Pons (tissue), 1 donor: ENCODE measurements at regions not wholly inside any gene's neighbourhood (a gene's known extent, or its start where the extent isn't known, plus 50 kb on each side); places are given as distances from the start of the nearest gene placed in this dataset.
A peak's percentile ranks its signal among the peaks of the same experiment; 100 is the strongest.
"Not testable (repeated sequence)": the region's sequence is repeated elsewhere in the genome, so short reads cannot be mapped to it uniquely, and the experiment has no call there.

Experiments
- DNase-seq: peaks from one replicate; pipeline ENCODE4 v3.0.0-alpha.2; 2016; ENCODE audit warnings: low spot score

DNA sequence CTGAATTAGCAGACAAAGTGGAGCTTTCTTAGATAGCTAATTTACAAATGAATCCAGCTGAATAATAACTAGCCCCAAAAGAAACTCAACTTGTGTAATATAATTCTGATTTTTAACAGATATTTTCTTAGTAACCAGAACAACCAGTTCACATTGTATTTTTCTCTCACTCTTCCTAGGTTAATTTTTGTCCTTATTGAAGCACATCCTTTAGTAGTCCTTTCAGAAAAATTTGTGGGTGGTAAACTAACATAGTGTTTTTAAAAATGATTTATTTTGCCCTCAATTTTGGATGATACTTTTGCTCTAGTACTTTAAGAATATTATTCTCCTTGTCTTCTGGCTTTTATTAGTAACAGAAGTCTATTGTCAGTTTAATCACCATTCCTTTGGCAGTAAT lies 190.6 kb upstream of the SLC39A10 start:
- DNase-seq = no peak

- no peak for DNase-seq
Observed at GRCh38 chr2:195461010-195461409, 196.0 kb upstream of the SLC39A10 start.

- no peak for DNase-seq
Observed at GRCh38 chr2:195458936-195459335, 198.1 kb upstream of the SLC39A10 start.

GRCh38 chr2:195457873-195458272 lies 199.2 kb upstream of the SLC39A10 start:
- no peak for DNase-seq

- DNase-seq = no peak
Observed at GRCh38 chr2:195456771-195457170, 200.3 kb upstream of the SLC39A10 start.

GRCh38 chr2:195451160-195451559 lies 205.9 kb upstream of the SLC39A10 start:
- peak; percentile 20 for DNase-seq

DNA sequence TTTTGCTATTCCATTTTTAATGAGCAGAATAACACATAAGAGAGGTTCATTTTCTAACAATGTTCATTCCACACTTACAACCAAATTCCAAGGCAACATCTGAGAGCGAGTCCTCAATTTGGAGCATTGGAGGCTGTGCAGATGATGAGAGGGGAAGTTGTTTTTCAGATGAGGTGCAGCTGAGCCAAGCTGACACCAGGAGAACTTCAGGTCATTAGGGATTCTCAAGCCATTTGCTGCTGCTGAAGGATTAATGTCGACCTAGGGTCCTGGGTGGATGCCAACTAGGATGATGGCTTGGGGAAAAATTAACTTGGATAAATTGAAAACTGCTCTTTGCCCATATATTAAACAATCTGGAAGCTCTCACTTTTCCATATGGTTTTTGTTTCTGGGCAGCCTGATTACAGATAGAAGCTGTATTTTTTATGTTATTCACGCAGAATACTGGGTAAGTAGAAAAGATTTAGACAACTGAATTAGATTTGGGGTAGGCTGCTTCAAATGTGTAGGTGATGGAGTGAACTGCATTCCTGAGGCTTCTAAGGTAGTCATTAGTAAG lies 206.4 kb upstream of the SLC39A10 start:
- DNase-seq = peak; percentile 3

GRCh38 chr2:195447323-195447975 lies 209.6 kb upstream of the SLC39A10 start:
- DNase-seq = no peak

DNA sequence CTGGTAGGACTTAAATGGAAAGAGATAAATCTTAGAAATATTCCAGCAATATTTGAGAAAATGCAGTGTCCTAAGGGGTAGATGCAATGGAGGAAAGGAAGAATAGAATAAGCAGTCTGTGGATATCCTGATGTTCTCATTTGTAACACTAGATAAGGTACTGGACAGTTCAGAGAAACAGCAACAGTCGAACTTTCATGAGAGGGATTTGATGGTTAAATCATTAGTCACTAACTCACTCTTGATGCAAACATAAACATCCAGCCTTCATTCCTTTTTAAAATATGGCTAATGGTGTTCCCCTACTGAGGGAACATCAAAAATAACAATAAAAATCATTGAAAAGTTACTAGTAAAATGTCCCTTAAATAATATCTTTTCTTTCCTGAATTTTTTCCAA lies 211.4 kb upstream of the SLC39A10 start:
- no peak for DNase-seq

GRCh38 chr2:195443926-195444325 lies 213.1 kb upstream of the SLC39A10 start:
- DNase-seq = no peak

- DNase-seq = no peak
Observed at GRCh38 chr2:195442458-195443175, 214.4 kb upstream of the SLC39A10 start.

GRCh38 chr2:195438692-195439091 lies 218.3 kb upstream of the SLC39A10 start:
- DNase-seq = no peak

DNA sequence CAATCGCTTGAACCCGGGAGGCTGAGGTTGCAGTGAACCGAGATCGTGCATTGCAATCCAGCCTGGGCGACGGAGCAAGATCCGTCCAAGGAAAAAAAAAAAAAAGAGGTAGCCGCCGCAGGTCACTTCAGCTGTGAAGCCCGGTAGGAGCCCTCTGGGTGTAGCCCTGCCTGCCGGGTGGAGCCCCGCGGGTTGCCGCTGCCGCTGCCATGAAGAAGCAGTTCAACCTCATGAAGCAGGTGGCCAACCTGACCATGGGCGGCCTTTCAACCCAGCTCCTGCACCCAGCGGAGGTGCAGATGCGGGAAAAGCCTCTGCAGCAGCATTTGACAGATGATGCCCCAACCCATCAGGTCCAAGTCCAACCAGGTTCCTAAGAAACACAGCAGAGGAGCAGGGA lies 219.5 kb upstream of the SLC39A10 start:
- no peak for DNase-seq

GRCh38 chr2:195434346-195434745 lies 222.7 kb upstream of the SLC39A10 start:
- no peak for DNase-seq

- DNase-seq = not testable (repeated sequence)
Observed at GRCh38 chr2:195433729-195434128, 223.3 kb upstream of the SLC39A10 start.

DNA sequence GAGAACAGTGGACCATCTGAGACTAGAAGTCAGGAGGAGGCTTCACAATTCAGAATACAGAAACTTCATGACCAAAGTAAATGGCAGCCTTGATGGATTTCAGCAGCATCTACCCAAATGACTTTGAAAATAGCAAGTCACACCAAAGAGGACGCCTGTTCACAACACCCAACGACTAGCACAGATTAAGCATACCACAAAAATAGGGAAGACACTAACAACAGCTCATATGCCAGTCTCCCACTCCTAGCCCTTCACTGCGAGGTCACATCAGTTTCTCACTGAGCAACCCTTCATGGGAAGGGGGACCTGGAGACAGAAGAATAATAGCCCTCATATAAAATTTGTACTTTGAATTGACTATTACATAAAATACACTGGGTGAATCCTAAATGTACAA lies 228.4 kb upstream of the SLC39A10 start:
- DNase-seq = no peak

GRCh38 chr2:195425328-195425727 lies 231.7 kb upstream of the SLC39A10 start:
- no peak for DNase-seq

DNA sequence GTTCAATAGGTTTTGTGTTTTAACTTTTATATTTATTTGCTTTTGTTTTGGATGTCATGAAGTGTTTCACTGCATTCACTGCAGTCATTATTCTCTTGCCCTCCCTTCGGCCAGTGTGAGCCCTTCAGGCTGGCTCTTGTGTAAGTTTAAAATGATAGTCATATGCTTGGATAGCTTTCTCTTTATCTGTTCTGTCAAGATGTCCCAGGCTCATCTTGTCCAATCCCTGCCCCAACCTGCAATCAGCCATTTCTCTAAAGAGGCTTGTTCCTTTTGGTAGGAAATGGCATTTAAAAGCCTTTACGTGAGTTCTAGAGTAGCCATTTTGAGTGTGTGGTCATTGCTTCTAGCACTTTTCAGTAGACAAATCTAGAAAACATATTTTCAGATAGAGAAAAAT lies 238.0 kb upstream of the SLC39A10 start:
- DNase-seq = no peak

GRCh38 chr2:195414537-195415100 lies 242.4 kb upstream of the SLC39A10 start:
- no peak for DNase-seq

DNA sequence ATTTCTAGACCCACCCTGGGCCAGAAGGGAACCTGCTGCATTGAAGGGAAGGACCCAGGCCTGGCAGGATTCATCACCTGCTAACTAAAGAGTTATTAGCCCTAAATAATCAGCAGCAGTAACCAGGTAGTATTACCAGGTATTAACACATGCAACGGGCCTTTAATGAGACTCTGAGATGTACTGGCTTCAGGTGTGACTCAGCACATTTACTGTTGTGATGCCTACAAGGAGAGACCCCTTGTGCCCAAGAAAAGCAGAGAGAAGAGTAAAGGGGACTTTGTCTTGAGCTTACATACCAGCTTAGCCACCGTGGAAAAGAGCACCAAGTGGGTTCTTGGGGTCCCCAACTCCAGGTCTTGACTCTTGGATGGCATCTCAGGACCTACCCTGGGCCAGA lies 243.1 kb upstream of the SLC39A10 start:
- no peak for DNase-seq

DNA sequence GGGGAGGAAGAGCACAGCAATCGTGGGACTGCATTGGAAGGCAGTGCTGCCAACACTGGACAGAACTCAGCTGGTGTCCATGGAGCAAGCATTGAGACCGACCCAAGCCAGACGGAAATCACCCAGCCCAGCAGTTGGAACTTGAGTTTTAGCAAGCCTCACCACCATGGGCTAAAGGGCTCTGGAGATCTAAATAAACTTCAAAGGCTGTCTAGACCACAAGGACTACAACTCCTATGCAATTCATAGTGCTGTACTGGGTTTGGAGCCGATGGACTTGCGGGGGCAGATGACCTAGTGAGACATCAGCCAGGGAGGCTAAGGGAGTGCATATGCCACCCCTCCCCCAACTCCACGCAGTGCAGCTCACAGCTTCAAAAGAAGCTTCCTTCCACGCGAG lies 243.6 kb upstream of the SLC39A10 start:
- no peak for DNase-seq

- no peak for DNase-seq
Observed at GRCh38 chr2:195411219-195411687, 245.8 kb upstream of the SLC39A10 start.

DNA sequence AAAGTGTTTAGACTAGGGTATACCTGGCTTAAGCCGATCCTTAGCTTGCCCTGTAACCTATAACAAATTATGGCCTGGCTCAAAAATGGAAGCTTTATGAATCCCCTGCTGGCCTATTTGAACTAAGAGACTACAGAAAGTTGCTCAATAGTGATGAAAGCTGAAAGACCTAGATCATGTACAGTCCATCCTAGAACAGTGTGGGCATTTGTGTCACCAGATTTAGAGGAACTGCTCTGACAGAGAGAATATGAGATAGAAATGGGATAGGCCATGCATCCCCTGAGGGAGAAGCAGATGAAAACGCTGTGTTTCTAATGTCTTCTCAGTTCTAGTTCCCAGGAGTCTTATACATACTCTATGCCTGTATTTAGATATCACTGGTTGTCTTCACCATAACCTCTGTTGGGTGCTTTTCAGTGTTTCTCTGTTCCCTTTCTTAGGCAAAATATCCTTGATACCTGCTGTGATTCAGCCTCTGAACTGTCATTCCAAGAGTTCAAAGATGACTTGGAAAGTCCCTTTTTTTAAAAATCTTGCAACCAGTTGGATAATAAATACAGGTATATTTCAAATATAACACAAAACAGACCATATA lies 246.9 kb upstream of the SLC39A10 start:
- DNase-seq = no peak
